NOMO-1 (cell line): ENCODE measurements at regions not wholly inside any gene's neighbourhood (a gene's known extent, or its start where the extent isn't known, plus 50 kb on each side); places are given as distances from the start of the nearest gene placed in this dataset.
"Not testable (repeated sequence)": the region's sequence is repeated elsewhere in the genome, so short reads cannot be mapped to it uniquely, and the experiment has no call there.

ENCODE experiments used
- DNase-seq, 2 experiments: peaks; one replicate each; lab custom pipeline; 2025; ENCODE audit not compliant: unreplicated experiment in 2 of 2; lab: John Stamatoyannopoulos, UW

DNA sequence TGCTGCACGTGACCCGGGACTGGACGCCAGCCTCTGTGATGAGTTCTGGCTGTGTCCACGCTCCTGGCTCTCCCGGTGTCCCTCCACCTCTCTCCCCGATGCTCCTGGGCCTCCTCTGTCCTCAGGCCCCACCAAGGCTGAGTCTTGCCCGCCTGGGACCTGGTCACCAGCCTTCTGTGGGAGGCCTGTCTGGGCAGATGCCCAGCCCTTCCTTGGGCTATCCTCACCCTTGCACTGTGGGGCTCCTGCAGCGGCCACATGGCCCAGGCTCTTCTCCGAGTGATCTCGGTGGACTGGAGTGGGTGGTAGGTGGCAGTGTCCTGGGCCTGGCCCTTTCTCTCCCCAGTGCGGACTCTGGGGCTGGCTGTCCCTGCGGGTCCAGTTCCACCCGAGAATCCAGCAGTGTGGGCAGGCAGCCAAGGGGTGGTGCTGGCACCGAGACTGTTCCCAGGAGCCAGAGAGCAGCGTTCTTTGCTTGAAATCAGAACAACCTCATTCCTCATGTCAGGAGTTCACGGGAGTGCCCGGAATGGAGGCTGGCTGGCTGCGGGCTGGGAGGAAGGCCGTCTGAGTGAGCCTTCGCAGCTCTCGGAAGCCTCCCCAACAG is 94.6 kb downstream of the TMEM121 start:
- not testable (repeated sequence) for DNase-seq

DNA sequence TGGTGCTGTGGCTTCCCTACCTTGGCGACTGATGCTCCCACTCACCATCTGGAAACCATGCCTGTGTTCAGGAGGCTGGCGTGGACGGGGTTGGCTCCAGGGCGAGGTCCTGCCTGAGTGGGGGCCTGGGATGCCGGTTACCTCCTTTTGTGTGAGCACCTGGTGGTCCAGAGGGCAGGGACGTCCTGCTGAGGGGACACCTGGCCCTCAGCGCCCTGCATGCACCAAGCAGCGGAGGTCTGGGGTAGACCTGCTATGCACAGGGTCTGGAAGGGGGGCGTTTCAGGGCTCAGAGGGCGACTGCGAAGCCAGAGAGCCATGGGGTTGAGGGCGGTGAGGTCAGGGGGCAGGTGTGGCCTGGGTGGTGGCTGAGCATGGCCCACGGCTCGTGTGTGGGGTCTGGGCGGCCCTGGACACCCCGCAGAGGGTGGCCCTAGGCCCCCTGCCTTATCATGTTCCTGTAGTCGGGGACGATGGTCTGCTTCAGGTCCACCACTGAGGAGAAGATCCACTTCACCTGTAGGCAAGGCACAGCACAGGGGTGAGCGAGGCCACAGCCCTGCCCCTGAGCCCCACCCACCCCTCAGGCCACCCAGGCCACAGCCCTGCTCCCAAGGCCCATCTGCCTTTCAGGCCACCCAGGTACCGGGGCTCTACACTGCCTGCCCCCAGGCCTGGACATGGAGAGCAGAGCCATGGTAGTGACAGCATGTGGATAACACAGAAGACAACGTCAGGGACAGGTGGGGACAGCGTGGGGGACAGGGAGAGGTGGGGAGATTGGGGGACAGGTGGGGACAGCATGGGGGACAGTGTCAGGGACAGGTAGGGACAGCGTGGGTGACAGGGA is 95.3 kb downstream of the TMEM121 start:
- DNase-seq, result not testable (repeated sequence)

DNA sequence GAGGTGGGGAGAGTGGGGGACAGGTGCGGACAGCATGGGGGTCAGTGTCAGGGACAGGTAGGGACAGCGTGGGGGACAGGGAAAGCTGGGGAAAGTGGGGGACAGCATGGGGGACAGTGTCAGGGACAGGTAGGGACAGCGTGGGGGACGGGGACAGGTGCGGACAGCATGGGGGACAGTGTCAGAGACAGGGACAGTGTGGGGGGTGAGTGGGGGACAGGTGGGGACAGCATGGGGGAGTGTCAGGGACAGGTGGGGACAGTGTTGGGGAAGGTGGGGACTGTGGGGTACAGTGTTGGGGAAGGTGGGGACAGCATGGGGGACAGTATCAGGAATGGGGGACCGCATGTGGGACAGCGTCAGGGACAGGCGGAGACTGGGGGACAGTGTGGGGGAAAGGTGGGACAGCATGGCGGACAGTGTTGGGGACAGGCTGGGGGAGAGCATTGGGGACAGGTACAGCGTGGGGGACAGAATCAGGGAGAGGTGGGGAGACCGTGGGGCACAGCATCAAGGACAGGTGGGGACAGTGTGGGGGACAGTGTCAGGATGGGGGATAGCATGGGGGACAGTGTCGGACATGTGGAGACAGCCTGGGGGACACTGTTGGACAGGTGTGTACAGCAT is 96.1 kb downstream of the TMEM121 start:
- no peak for DNase-seq

DNA sequence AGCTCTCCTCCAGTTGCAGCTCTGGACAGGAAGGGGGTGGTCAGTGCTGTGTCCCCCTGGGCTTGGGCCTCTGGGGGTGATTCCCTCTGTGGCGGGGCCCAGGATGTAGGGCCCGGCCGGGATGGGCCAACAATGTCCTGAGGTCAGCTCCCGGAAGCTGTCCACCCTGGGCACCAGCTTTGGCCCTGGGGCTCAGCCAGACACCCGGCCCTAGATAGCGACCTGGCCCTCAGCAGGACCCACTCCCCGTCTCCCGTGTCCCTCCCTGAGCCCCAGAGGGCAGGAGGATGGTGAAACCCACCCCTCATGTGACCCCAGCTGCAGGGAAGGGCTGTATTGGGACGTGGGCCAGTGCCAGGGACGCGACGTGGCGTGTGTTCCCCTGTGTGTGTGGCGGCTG is 96.8 kb downstream of the TMEM121 start:
- DNase-seq, result not testable (repeated sequence)

DNA sequence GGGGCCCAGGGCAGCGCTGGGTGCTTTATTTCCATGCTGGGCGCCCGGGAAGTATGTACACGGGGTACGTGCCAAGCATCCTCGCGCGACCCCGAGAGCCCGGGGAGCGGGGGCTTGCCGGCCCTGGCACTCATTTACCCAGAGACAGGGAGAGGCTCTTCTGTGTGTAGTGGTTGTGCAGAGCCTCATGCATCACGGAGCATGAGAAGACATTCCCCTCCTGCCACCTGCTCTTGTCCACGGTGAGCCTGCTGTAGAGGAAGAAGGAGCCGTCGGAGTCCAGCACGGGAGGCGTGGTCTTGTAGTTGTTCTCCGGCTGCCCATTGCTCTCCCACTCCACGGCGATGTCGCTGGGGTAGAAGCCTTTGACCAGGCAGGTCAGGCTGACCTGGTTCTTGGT is 98.0 kb downstream of the TMEM121 start:
- DNase-seq, result not testable (repeated sequence)

DNA sequence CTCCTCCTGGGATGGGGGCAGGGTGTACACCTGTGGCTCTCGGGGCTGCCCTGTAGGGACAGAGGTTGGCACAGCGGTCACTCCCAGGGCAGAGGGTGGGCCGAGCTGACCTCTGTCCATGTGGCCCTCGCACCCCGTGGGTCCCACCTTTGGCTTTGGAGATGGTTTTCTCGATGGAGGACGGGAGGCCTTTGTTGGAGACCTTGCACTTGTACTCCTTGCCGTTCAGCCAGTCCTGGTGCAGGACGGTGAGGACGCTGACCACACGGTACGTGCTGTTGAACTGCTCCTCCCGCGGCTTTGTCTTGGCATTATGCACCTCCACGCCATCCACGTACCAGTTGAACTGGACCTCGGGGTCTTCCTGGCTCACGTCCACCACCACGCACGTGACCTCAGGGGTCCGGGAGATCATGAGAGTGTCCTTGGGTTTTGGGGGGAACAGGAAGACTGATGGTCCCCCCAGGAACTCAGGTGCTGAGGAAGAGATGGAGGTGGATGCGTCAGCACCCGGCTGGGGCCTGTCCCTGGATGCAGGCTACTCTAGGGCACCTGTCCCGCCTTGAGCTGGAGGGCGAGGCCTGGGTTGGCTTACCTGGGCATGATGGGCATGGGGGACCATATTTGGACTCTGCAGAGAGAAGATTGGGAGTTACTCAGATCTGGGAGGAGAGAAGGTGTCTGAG is 98.5 kb downstream of the TMEM121 start:
- DNase-seq, result not testable (repeated sequence)

DNA sequence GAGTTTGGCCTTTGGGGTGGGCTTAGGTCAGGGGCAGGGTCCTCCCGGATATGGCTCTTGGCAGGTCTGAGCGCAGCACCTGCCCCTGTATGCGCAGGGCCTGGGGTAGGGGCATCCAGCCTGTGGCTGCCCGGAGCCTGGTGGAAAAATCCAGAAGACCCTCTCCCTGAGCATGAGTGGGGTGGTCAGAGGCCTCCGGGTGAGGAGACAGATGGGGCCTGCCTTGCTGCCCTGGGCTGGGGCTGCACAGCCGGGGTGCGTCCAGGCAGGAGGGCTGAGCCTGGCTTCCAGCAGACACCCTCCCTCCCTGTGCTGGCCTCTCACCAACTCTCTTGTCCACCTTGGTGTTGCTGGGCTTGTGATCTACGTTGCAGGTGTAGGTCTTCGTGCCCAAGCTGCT is 99.1 kb downstream of the TMEM121 start:
- DNase-seq, result not testable (repeated sequence)

DNA sequence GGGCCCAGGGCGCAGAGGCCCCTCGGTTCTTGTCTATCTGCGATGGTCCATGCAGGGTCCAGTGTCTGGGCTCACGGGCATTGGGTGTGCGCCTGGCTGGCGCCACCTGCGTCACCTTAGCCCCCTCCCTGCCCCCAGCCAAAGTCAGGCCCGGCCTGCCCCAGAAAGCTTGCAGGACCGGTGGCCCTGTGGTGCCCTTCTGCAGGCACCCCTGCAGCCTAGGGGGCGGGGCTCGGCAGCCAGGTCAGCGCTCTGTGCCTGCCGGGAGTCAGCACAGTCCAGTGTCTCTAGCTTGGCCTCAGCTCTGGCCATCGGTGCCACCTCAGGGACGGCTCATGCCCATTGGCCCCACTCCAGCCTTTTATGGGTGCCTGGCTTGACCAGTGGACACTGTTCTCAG is 99.7 kb downstream of the TMEM121 start:
- not testable (repeated sequence) for DNase-seq

DNA sequence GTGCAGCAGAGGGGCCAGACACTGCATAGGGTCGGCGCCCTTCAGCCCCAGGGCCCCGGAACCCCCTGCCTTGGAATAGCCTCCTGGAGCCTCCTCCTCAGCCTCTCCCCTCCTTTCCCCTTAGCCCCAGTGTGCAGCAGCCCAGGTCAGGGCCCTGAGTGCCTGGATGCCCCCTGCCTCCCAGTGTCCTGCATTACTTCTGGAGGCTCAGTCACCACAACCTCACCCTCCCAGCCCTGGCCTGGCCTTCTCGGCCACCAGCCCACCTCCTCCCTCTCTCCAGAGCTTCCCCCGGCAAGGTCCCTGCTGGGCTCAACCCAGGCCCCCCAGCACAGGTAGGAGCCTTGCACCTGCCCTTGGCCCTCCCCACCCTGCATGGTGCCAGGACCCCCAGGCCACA is 100.3 kb downstream of the TMEM121 start:
- DNase-seq, result not testable (repeated sequence)

DNA sequence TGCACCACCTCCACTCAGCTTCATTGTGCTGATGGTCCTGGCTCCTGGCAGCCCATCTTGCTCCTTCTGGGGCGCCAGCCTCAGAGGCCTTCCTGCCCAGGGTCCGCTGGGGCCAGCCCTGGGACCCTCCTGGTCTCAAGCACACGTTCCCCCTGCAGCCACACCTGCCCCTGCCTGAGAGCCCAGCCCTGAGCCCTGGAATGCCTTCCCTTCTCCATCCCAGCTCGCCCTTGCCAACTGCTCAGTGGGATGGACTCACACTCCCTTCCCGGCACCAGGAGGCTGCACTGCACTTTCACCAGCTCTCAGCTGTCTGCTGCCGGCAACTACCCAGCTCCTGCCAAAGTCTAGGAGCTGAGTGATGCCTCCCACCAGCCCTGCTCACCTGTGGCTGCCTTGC is 100.9 kb downstream of the TMEM121 start:
- not testable (repeated sequence) for DNase-seq

DNA sequence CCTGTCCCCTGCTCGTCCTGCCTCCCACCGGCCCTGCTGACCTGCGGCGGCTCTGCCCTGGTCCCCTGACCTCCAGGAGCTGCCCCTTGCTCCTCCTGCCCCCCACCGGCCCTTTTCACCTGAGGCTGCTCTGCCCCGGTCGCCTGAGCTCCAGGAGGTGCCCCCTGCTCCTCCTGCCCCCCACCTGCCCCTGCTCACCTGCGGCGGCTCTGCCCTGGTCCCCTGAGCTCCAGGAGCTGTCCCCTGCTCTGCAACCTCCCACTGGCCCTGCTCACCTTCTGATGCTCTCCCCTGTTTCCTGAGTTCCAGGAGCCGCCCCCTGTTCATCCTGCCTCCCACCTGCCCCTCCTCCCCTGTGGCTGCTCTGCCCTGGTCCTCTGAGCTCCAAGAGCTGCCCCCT is 101.3 kb downstream of the TMEM121 start:
- DNase-seq, result no peak

DNA sequence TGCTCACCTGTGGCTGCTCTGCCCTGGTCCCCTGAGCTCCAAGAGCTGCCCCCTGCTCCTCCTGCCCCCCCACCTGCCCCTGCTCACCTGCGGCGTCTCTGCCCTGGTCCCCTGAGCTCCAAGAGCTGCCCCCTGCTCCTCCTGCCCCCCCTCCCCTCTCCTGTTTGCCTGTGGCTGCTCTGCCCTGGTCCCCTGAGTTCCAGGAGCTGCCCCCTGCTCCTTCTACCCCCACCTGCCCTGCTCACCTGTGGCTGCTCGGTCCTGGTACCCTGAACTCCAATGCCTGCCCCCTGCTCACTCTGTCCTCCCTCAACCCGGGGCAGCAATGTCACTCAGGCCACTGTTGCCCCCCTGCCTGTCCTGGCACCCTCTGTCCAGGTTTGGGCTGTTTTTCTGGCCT is 101.7 kb downstream of the TMEM121 start:
- DNase-seq, result not testable (repeated sequence)

DNA sequence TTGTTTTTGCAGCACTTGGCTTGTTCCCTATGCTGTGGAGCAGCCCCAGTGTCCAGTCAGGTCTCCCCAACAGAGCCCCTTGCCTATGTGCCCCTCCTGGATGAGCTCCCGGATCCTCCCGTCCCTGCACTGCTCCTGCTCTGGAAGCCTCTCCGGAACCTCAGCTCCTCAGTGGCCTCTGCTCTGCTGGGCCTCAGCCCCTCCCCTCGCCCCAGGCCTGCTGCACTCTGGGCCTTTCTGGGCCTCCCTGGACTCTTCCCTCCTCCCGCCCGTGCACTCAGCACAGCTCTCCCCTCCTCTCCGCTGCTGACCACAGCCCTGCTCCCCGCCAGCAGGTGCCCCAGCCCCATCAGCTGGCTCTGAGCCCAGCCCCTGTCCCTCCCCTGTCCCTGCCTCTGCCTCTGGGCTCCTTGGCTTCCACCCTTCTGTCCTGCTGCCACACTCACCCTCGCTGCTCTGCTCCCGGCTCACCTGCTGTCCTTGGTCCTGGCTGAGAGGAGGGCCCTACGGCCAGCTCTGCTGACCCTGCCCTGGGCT is 102.2 kb downstream of the TMEM121 start:
- DNase-seq, result not testable (repeated sequence)

DNA sequence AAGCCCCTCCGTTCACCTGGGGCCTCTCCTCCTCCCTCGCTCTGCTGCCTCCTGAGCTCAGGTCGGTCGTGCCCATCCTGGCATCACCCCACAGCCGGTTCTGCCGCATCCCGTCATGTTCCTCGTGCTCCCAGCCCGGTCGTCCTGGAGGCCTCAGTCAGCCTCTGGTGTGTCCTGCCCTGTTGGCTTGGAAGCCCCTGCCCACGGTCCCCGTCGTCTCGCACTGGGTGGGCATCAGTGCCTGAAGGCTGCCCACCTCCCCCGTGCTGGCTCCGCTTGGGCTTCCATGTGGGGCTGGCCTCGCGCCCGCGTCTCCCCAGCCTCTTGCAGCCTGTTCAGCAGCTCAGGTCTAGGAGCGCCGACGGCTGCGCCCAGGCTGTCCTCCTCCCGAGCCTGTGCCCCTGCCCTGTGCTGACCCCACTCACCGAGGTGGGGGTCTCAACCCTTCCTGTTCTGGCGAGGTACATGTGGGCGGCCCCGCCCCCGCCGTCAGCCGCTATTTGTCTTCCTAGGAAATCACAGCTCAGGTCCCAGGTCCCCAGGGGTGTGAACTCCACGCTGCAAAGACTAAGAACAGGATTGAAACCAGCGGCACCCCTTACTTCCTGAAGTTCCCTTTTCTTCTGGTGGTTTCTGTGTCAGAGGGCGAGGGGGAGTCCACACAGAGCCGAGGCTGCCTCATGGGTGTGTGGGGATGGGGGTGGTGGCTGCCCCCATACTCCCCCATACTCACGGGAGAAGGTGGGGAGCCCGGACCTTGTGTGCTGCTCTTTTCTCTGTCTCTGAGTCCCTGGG is 102.9 kb downstream of the TMEM121 start:
- DNase-seq, result not testable (repeated sequence)

DNA sequence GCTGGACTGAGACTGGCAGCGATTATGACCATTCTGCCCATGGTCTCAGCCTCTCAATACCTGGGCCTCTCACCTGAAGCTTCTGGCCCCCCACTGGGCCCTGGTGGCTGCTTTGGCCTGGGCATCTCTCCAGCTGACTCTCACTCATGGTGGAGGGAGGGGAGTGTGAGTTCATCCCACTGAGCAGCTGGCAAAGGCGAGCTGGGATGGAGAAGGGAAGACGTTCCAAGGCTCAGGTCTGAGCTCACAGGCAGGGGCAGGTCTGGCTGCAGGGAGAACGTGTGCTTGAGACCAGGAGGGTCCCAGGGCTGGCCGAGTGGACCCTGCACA is 103.5 kb downstream of the TMEM121 start:
- no peak for DNase-seq

DNA sequence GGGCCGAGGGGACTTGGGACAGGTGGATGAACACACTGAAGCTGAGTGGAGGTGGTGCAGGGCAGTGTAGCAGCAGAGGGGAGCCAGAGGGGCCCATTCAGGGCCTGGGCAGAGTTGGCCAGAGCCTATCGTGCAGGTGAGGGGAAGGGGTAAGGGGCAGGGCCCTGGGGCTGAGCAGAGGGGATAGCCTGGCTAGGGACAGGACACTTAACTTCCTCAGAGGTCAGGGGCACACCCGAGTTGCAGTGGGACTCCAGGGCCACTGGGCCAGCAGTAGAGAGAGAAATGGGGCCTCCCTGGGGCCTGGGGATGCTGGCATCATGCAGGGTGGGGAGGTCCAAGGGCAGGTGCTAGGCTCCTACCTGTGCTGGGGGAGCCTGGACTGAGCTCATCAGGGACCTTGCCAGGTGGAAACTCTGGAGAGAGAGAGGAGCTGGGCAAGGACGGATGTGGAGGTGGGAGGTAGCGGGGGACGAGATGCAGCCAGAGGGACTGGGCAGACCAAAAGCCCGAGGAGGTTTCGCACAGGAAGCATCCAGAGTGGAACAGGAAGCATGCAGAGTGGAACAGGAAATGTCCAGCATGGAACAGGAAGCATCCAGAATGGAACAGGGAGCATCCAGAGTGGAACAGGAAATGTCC is 104.0 kb downstream of the TMEM121 start:
- not testable (repeated sequence) for DNase-seq

DNA sequence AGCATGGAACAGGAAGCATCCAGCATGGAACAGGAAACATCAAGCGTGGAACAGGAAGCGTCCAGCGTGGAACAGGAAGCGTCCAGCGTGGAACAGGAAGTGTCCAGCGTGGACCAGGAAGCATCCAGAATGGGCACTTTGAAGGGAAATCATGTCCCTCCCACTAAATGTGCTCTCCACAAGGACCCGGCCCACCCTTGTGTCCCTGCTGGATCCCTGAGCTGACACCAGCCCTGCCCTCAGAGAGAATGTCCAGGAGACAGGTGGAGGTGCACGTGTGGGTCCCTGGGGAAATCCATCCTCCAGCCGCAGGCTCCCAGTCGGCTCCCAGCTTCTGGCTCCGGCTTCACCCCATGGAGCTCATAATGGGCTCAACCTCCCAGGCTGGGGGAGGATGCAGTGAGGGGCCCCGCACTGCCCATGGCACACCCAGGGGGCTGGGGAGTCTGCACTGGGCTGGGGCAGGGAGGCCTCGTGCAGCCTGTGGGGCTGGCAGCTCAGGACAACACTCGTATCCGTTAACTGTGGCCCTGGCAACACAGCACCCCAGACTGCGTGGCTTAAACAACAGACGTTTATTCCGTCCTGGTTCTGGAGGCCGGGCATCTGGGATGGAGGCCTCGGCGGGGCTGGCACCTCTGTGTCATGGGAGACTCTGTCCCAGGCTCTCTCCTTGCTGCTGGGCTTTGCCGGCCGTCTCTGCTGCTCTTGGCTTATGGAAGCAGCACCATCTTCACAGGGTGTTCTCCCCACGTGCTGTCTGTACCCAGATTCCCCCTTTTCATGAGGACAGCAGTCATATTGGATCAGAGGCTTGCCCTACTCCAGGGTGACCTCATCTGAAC is 104.8 kb downstream of the TMEM121 start:
- not testable (repeated sequence) for DNase-seq

DNA sequence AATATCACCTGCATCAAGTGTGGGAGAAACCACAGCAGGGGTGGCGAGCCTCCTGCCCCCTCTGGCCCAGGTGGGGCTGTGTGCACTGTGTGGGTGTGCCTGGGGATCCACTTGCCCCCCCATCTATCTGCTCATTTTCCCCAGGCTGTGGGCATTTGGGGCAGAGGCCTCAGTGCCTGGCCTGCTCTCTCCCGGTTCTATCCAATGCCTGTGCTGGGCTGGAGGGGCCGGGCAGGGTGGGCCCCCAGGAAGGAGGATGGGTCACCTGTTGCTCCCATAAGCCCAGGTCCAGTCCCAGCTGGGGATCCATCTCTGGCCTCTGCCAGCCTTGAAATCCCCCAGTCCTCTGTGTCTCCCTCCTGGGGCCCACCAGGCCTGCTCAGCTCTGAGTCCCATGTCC is 105.6 kb downstream of the TMEM121 start:
- no peak for DNase-seq

DNA sequence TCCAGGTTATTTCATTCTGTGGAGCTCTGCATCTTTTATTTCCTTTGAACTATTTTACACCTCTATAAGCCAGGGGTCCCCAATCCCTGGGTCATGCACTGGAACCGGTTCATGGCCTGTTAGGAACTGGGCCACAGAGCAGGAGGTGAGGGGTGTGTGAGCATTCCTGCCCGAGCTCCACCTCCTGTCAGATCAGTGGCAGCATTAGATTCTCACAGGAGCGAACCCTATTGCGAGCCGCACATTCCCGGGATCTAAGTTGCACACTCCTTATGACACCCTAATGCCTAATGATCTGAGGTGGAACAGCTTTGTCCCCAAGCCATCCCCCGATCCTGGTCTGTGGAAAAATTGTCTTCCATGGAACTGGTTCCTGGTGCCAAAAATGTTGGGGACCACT is 107.2 kb downstream of the TMEM121 start:
- DNase-seq, result not testable (repeated sequence)
